Endothelial cell (in vitro differentiated cells): ENCODE measurements at regions not wholly inside any gene's neighbourhood (a gene's known extent, or its start where the extent isn't known, plus 50 kb on each side); places are given as distances from the start of the nearest gene placed in this dataset.
"Not testable (repeated sequence)": the region's sequence is repeated elsewhere in the genome, so short reads cannot be mapped to it uniquely, and the experiment has no call there.

ENCODE experiments used
- DNase-seq: peaks from one replicate; pipeline ENCODE4 v3.0.0; 2021; ENCODE audit warnings: low spot score
- H3K27ac Mint-ChIP-seq: one replicate; pipeline ENCODE4 v1.8.0; 2021; ENCODE audit warnings: mixed read lengths, inconsistent platforms; ENCODE audit not compliant: unreplicated experiment
- H3K27me3 Mint-ChIP-seq: one replicate; pipeline ENCODE4 v1.8.0; 2021; ENCODE audit warnings: mild to moderate bottlenecking, moderate library complexity, mixed read lengths, inconsistent platforms; ENCODE audit not compliant: unreplicated experiment
- H3K36me3 Mint-ChIP-seq: one replicate; pipeline ENCODE4 v1.8.0; 2021; ENCODE audit warnings: mild to moderate bottlenecking, low read depth, mixed read lengths, inconsistent platforms; ENCODE audit not compliant: unreplicated experiment
- H3K4me1 Mint-ChIP-seq: one replicate; pipeline ENCODE4 v1.8.0; 2021; ENCODE audit warnings: mild to moderate bottlenecking, mixed read lengths, inconsistent platforms; ENCODE audit not compliant: unreplicated experiment
- H3K4me3 Mint-ChIP-seq: one replicate; pipeline ENCODE4 v1.8.0; 2021; ENCODE audit warnings: mild to moderate bottlenecking, mixed read lengths, inconsistent platforms; ENCODE audit not compliant: unreplicated experiment
- H3K9me3 Mint-ChIP-seq: one replicate; pipeline ENCODE4 v1.8.0; 2021; ENCODE audit warnings: mixed read lengths, inconsistent platforms; ENCODE audit not compliant: unreplicated experiment
- CTCF ChIP-seq: fragments of 200-600 bp; sonication (generic); IDR thresholded peaks from one replicate; pipeline ENCODE4 v1.5.0; 2021; ENCODE audit warnings: antibody characterized with exemption; ENCODE audit not compliant: unreplicated experiment

- Mint-ChIP-seq H3K36me3 (no peaks in the 10 kb centered on the region), H3K27me3 (peaks cover 1% of the 10 kb centered on the region), H3K4me1 (peaks cover 4% of the 10 kb centered on the region), H3K9me3 (no peaks in the 10 kb centered on the region), H3K4me3 (no peak overlapping the region), H3K27ac (no peak overlapping the region)
- DNase-seq = no peak
- TF ChIP-seq CTCF = no peak
Observed at GRCh38 chr7:81467964-81468363, 301.9 kb downstream of the HGF start.

GRCh38 chr7:81462672-81463071 lies 307.2 kb downstream of the HGF start:
- no peak for DNase-seq
- no peak for TF ChIP-seq CTCF
- H3K4me1 Mint-ChIP-seq = no peaks in the 10 kb centered on the region
- no peaks in the 10 kb centered on the region for H3K9me3 Mint-ChIP-seq
- H3K27ac Mint-ChIP-seq = no peak overlapping the region
- no peaks in the 10 kb centered on the region for H3K27me3 Mint-ChIP-seq
- H3K4me3 Mint-ChIP-seq = no peak overlapping the region
- no peaks in the 10 kb centered on the region for H3K36me3 Mint-ChIP-seq

- no peaks in the 10 kb centered on the region for H3K9me3 Mint-ChIP-seq
- H3K4me3 Mint-ChIP-seq = no peak overlapping the region
Observed at GRCh38 chr7:81460250-81461045, 309.4 kb downstream of the HGF start.

GRCh38 chr7:81459485-81459884 lies 310.4 kb downstream of the HGF start:
- TF ChIP-seq CTCF = no peak
- DNase-seq = no peak
- Mint-ChIP-seq H3K36me3 (no peaks in the 10 kb centered on the region), H3K4me1 (no peaks in the 10 kb centered on the region), H3K27me3 (no peaks in the 10 kb centered on the region), H3K27ac (no peak overlapping the region), H3K4me3 (no peak overlapping the region), H3K9me3 (no peaks in the 10 kb centered on the region)

More at GRCh38 chr7:81460250-81461045, 309.4 kb downstream of the HGF start:
- no peak for TF ChIP-seq CTCF
- Mint-ChIP-seq H3K27me3 (no peaks in the 10 kb centered on the region), H3K4me1 (no peaks in the 10 kb centered on the region), H3K27ac (no peak overlapping the region), H3K36me3 (no peaks in the 10 kb centered on the region)
- no peak for DNase-seq

GRCh38 chr7:81457852-81458522 lies 311.9 kb downstream of the HGF start:
- Mint-ChIP-seq H3K4me3 (no peak overlapping the region), H3K27me3 (no peaks in the 10 kb centered on the region), H3K9me3 (no peaks in the 10 kb centered on the region), H3K27ac (no peak overlapping the region), H3K36me3 (no peaks in the 10 kb centered on the region), H3K4me1 (no peaks in the 10 kb centered on the region)
- no peak for DNase-seq
- peak; percentile 35 for TF ChIP-seq CTCF

- not testable (repeated sequence) for H3K27me3 Mint-ChIP-seq, H3K27ac Mint-ChIP-seq, H3K4me3 Mint-ChIP-seq, H3K36me3 Mint-ChIP-seq, H3K9me3 Mint-ChIP-seq, H3K4me1 Mint-ChIP-seq, DNase-seq
Observed at GRCh38 chr7:81453770-81454169, 316.1 kb downstream of the HGF start.
